IMR-90 (cell line): ENCODE measurements at regions not wholly inside any gene's neighbourhood (a gene's known extent, or its start where the extent isn't known, plus 50 kb on each side); places are given as distances from the start of the nearest gene placed in this dataset.
A peak's percentile ranks its signal among the peaks of the same experiment; 100 is the strongest.

Source experiments
- ATAC-seq: fragments of 200-7000 bp; cut with Tn5 transposase; 2 replicates; pipeline ENCODE4 v1.9.1; 2020; ENCODE audit warnings: low read depth, mild to moderate bottlenecking, moderate library complexity
- BruUV-seq: library from RNA; stranded (reverse); fragments of 400-500 nt; replicated peaks from 2 replicates; lab custom pipeline; 2021; lab: Mats Ljungman, UMichigan
- CTCF ChIA-PET: fragments of 300-600 bp; formaldehyde crosslinking; extraction: SDS; loops from one replicate; lab custom pipeline; 2021; ENCODE audit warnings: antibody characterized with exemption; lab: Yijun Ruan, JAX
- POLR2A ChIA-PET: fragments of 300-600 bp; sonication (Branson Sonifier 250); formaldehyde crosslinking; loops from one replicate; lab custom pipeline; 2022; ENCODE audit warnings: antibody characterized with exemption; ENCODE audit not compliant: unreplicated experiment; lab: Charles Lee
- DNase-seq: peaks from one replicate; pipeline ENCODE4 v3.0.0; 2013
- H2AFZ ChIP-seq: replicated peaks from 2 replicates; pipeline ENCODE3; 2013; ENCODE audit warnings: low read length, mild to moderate bottlenecking; ENCODE audit not compliant: poor library complexity
- H2AK5ac ChIP-seq: 2 replicates; pipeline ENCODE4 v1.6.1; 2013; ENCODE audit warnings: low read depth, low read length, inconsistent platforms
- H2AK9ac ChIP-seq: replicated peaks from 2 replicates; pipeline ENCODE3; 2013; ENCODE audit warnings: mild to moderate bottlenecking, low read depth, low read length, moderate library complexity; ENCODE audit not compliant: poor library complexity
- H2BK120ac ChIP-seq: 2 replicates; pipeline ENCODE4 v1.6.1; 2013; ENCODE audit warnings: low read depth, low read length, inconsistent platforms
- H2BK15ac ChIP-seq: 3 replicates; pipeline ENCODE4 v1.6.1; 2013; ENCODE audit warnings: low read depth, low read length, inconsistent platforms
- H2BK20ac ChIP-seq: 2 replicates; pipeline ENCODE4 v1.6.1; 2013; ENCODE audit warnings: low read depth, mild to moderate bottlenecking, inconsistent platforms, low read length, moderate library complexity
- H2BK5ac ChIP-seq: 2 replicates; pipeline ENCODE4 v1.6.1; 2013; ENCODE audit warnings: mild to moderate bottlenecking, low read depth, low read length, inconsistent platforms; ENCODE audit not compliant: poor library complexity, severe bottlenecking
- H3K14ac ChIP-seq: replicated peaks from 2 replicates; pipeline ENCODE4 v1.6.1; 2013; ENCODE audit warnings: low read depth, low read length, inconsistent platforms
- H3K18ac ChIP-seq: 2 replicates; pipeline ENCODE4 v1.6.1; 2013; ENCODE audit warnings: low read depth, low read length, control low read depth
- H3K23ac ChIP-seq: 2 replicates; pipeline ENCODE4 v1.6.1; 2013; ENCODE audit warnings: low read depth, low read length, inconsistent platforms
- H3K27ac ChIP-seq: 2 replicates; pipeline ENCODE4 v1.5.1; 2013; ENCODE audit warnings: mild to moderate bottlenecking, control low read depth, low read length; ENCODE audit not compliant: insufficient read depth
- H3K27me3 ChIP-seq: 2 replicates; pipeline ENCODE4 v1.6.1; 2013; ENCODE audit warnings: low read length; ENCODE audit not compliant: control insufficient read depth, insufficient read depth
- H3K36me3 ChIP-seq: 2 replicates; pipeline ENCODE4 v1.6.1; 2013; ENCODE audit warnings: low read length, mixed read lengths; ENCODE audit not compliant: control insufficient read depth, insufficient read depth
- H3K4ac ChIP-seq: 2 replicates; pipeline ENCODE4 v1.6.1; 2013; ENCODE audit warnings: low read depth, low read length, inconsistent platforms
- H3K4me1 ChIP-seq: 2 replicates; pipeline ENCODE4 v1.6.1; 2013; ENCODE audit warnings: low read length, mixed read lengths; ENCODE audit not compliant: control insufficient read depth, insufficient read depth
- H3K4me2 ChIP-seq: 2 replicates; pipeline ENCODE4 v1.6.1; 2013; ENCODE audit warnings: low read depth, mild to moderate bottlenecking, control low read depth, low read length, moderate library complexity
- H3K4me3 ChIP-seq: 2 replicates; pipeline ENCODE4 v1.5.1; 2013; ENCODE audit warnings: low read depth, mild to moderate bottlenecking, control low read depth, low read length, moderate library complexity; ENCODE audit not compliant: insufficient read depth
- H3K56ac ChIP-seq: 2 replicates; pipeline ENCODE4 v1.6.1; 2013; ENCODE audit warnings: low read length, inconsistent platforms; ENCODE audit not compliant: insufficient read depth; ENCODE audit errors: extremely low read depth
- H3K79me1 ChIP-seq, 2 experiments: 2 replicates each; pipeline ENCODE4 v1.6.1; 2013; ENCODE audit warnings: low read length in 2 of 2, inconsistent platforms in 1 of 2, low read depth in 1 of 2
- H3K9ac ChIP-seq: 2 replicates; pipeline ENCODE4 v1.6.1; 2013; ENCODE audit warnings: low read depth, low read length, control low read depth
- H3K9me1 ChIP-seq: 2 replicates; pipeline ENCODE4 v1.6.1; 2013; ENCODE audit warnings: low read length, inconsistent platforms; ENCODE audit not compliant: insufficient read depth
- H3K9me3 ChIP-seq: 2 replicates; pipeline ENCODE4 v1.6.1; 2013; ENCODE audit warnings: low read length; ENCODE audit not compliant: control insufficient read depth, insufficient read depth
- H4K20me1 ChIP-seq: 2 replicates; pipeline ENCODE4 v1.6.1; 2013; ENCODE audit warnings: low read length, inconsistent platforms; ENCODE audit not compliant: insufficient read depth
- H4K5ac ChIP-seq: 2 replicates; pipeline ENCODE4 v1.6.1; 2013; ENCODE audit warnings: mild to moderate bottlenecking, low read depth, low read length, control low read depth
- H4K8ac ChIP-seq, 2 experiments: 2 replicates each; pipeline ENCODE4 v1.6.1; 2013; ENCODE audit warnings: low read depth in 2 of 2, low read length in 2 of 2, control low read depth in 1 of 2, inconsistent platforms in 1 of 2
- H4K91ac ChIP-seq: 2 replicates; pipeline ENCODE4 v1.6.1; 2013; ENCODE audit warnings: low read depth, low read length, inconsistent platforms; ENCODE audit not compliant: insufficient read depth
- CEBPB ChIP-seq: IDR thresholded peaks from 2 replicates; pipeline ENCODE4 v1.6.1; 2012; ENCODE audit warnings: low read depth, low read length, improper control_type of control experiment
- RAD21 ChIP-seq: IDR thresholded peaks from 2 replicates; pipeline ENCODE4 v1.6.1; 2012; ENCODE audit warnings: low read length, improper control_type of control experiment
- WGBS, 2 experiments: methylation state at CpG; one replicate each; pipeline versions ENCODE4 v1.1.5 to v1.1.7; 2013; ENCODE audit warnings: missing lambda C conversion rate in 2 of 2; ENCODE audit not compliant: insufficient read length in 1 of 2; ENCODE audit errors: extremely low coverage in 2 of 2; 5-methylcytosine and 5-hydroxymethylcytosine counted together
- dilution Hi-C: fragments of 300-500 bp; cut with HindIII; formaldehyde crosslinking; loops from one replicate; pipeline ENCODE4 v1.14.3; 2018; ENCODE audit warnings: low sequenced_read_pairs; ENCODE audit not compliant: unreplicated experiment
- in situ Hi-C: fragments of 300-500 bp; cut with MboI; formaldehyde crosslinking; loops from 3 replicates; pipeline ENCODE4 v1.14.3; 2019; ENCODE audit warnings: low sequenced_read_pairs, inconsistent platforms, mixed read lengths
- intact Hi-C: fragments of 100-400 bp; cut with micrococcal nuclease; formaldehyde crosslinking; loops from 2 replicates; pipeline ENCODE4 v1.10.0; 2022

GRCh38 chr15:31607656-31608055, 281.0 kb downstream of the KLF13 start:
- Histone ChIP-seq H3K56ac (no peak overlapping the region), H3K14ac (peak overlapping the region; percentile 29; the same call in 1 of the 2 replicates), H2BK20ac (peak overlapping the region; percentile 62), H4K91ac (no peak overlapping the region), H3K18ac (peak overlapping the region; percentile 27; the same call in 1 of the 2 replicates), H3K36me3 (no peaks in the 10 kb centered on the region), H2AFZ (no peak overlapping the region), H3K27me3 (no peaks in the 10 kb centered on the region), H2BK15ac (no peak overlapping the region), H4K8ac (peak overlapping the region in 1 of 2 experiments; percentile 13; a peak in 1 of 4 replicates), H2BK120ac (no peak overlapping the region), H4K5ac (no peak overlapping the region), H2AK9ac (no peak overlapping the region), H3K79me1 (no peaks in the 10 kb centered on the region), H3K27ac (no peak overlapping the region), H4K20me1 (peaks cover 7% of the 10 kb centered on the region), H3K4me2 (no peak overlapping the region), H3K4me1 (peaks cover 18% of the 10 kb centered on the region), H3K4me3 (no peak overlapping the region), H3K9me1 (peaks cover 13% of the 10 kb centered on the region), H2BK5ac (peak overlapping the region; percentile 86), H3K9me3 (no peaks in the 10 kb centered on the region), H2AK5ac (no peak overlapping the region), H3K4ac (no peak overlapping the region), H3K23ac (no peak overlapping the region), H3K9ac (no peak overlapping the region)
- no TSS peak for BruUV-seq
- ChIA-PET POLR2A (no interaction called here), CTCF (no interaction called here)
- DNase-seq (peak; percentile 31), ATAC-seq (no peak)
- in situ Hi-C loops (no loop called here), dilution Hi-C loops (no loop called here), intact Hi-C loops (no loop called here)
- peak; percentile 69 for TF ChIP-seq CEBPB
- no peak for TF ChIP-seq RAD21
- WGBS, 2 experiments, result no CpG with 5 or more reads among the region's 3 CpGs
